GDM1 (cell line): ENCODE measurements at regions not wholly inside any gene's neighbourhood (a gene's known extent, or its start where the extent isn't known, plus 50 kb on each side); places are given as distances from the start of the nearest gene placed in this dataset.
"Not testable (repeated sequence)": the region's sequence is repeated elsewhere in the genome, so short reads cannot be mapped to it uniquely, and the experiment has no call there.

Source experiments
- DNase-seq: peaks from one replicate; lab custom pipeline; 2025; lab: John Stamatoyannopoulos, UW

GRCh38 chr14:50018201-50018932 lies 98.0 kb downstream of the VCPKMT start:
- DNase-seq, result no peak

GRCh38 chr14:50018933-50019210 lies 97.5 kb downstream of the VCPKMT start:
- DNase-seq, result no peak

GRCh38 chr14:50020184-50020583 lies 96.2 kb downstream of the VCPKMT start:
- DNase-seq, result no peak

- no peak for DNase-seq
Observed at GRCh38 chr14:50020799-50021198, 95.6 kb downstream of the VCPKMT start.

- DNase-seq, result no peak
Observed at GRCh38 chr14:50021261-50022031, 94.9 kb downstream of the VCPKMT start.

GRCh38 chr14:50022661-50023060 lies 93.7 kb downstream of the VCPKMT start:
- no peak for DNase-seq

GRCh38 chr14:50023671-50024490 lies 92.5 kb downstream of the VCPKMT start:
- DNase-seq, result no peak

GRCh38 chr14:50025073-50025472 lies 91.3 kb downstream of the VCPKMT start:
- no peak for DNase-seq

- DNase-seq, result no peak
Observed at GRCh38 chr14:50025776-50026175, 90.6 kb downstream of the VCPKMT start.

- DNase-seq, result no peak
Observed at GRCh38 chr14:50026396-50026795, 90.0 kb downstream of the VCPKMT start.

- no peak for DNase-seq
Observed at GRCh38 chr14:50027816-50028215, 88.6 kb downstream of the VCPKMT start.

- DNase-seq, result no peak
Observed at GRCh38 chr14:50028458-50028857, 87.9 kb downstream of the VCPKMT start.

GRCh38 chr14:50030036-50030435 lies 86.3 kb downstream of the VCPKMT start:
- DNase-seq, result no peak

- DNase-seq, result not testable (repeated sequence)
Observed at GRCh38 chr14:50030911-50031310, 85.5 kb downstream of the VCPKMT start.

GRCh38 chr14:50031602-50032313 lies 84.6 kb downstream of the VCPKMT start:
- no peak for DNase-seq

- DNase-seq, result not testable (repeated sequence)
Observed at GRCh38 chr14:50032462-50033167, 83.8 kb downstream of the VCPKMT start.

- no peak for DNase-seq
Observed at GRCh38 chr14:50035214-50035613, 81.2 kb downstream of the VCPKMT start.

GRCh38 chr14:50036211-50036610 lies 80.2 kb downstream of the VCPKMT start:
- DNase-seq, result no peak

- no peak for DNase-seq
Observed at GRCh38 chr14:50036637-50037036, 79.7 kb downstream of the VCPKMT start.

- DNase-seq, result no peak
Observed at GRCh38 chr14:50037240-50037639, 79.1 kb downstream of the VCPKMT start.

- DNase-seq, result no peak
Observed at GRCh38 chr14:50037852-50038251, 78.5 kb downstream of the VCPKMT start.
